ENCODE measurements at regions not wholly inside any gene's neighbourhood (a gene's known extent, or its start where the extent isn't known, plus 50 kb on each side); places are given as distances from the start of the nearest gene placed in this dataset.

- no peak for TF ChIP-seq CTCF (IDR thresholded peaks at IDR 0.05)
- Mint-ChIP-seq H3K9me3 (no peaks in the 10 kb centered on the region), H3K27ac (no peak overlapping the region), H3K4me1 (no peaks in the 10 kb centered on the region), H3K27me3 (no peaks in the 10 kb centered on the region), H3K36me3 (ENCODE audit: low read depth) (no peaks in the 10 kb centered on the region), H3K4me3 (no peak overlapping the region)
- DNase-seq: no peak
- ChIA-PET POLR2A (no interaction called here), CTCF (no interaction called here)
- intact Hi-C loops (cut with micrococcal nuclease): no loop called here
- no peak for ATAC-seq (ENCODE audit: low read depth)
Measured at GRCh38 chr2:185899366-185899765, 160.8 kb downstream of the FSIP2 start.

- intact Hi-C loops (cut with micrococcal nuclease): no loop called here
- Mint-ChIP-seq H3K36me3 (ENCODE audit: low read depth) (no peaks in the 10 kb centered on the region), H3K9me3 (peaks cover 2% of the 10 kb centered on the region), H3K27me3 (no peaks in the 10 kb centered on the region), H3K4me1 (no peaks in the 10 kb centered on the region), H3K4me3 (no peak overlapping the region), H3K27ac (no peak overlapping the region)
- ATAC-seq (ENCODE audit: low read depth) (no peak), DNase-seq (no peak)
- ChIA-PET CTCF (no interaction called here), POLR2A (no interaction called here)
- no peak for TF ChIP-seq CTCF (IDR thresholded peaks at IDR 0.05)
Measured at GRCh38 chr2:185919155-185919554, 180.6 kb downstream of the FSIP2 start.

- ATAC-seq (ENCODE audit: low read depth) (no peak), DNase-seq (no peak)
- TF ChIP-seq CTCF (IDR thresholded peaks at IDR 0.05): no peak
- Mint-ChIP-seq H3K27ac (no peak overlapping the region), H3K4me1 (no peaks in the 10 kb centered on the region), H3K9me3 (peaks cover 2% of the 10 kb centered on the region), H3K27me3 (no peaks in the 10 kb centered on the region), H3K36me3 (ENCODE audit: low read depth) (no peaks in the 10 kb centered on the region), H3K4me3 (no peak overlapping the region)
- intact Hi-C loops (cut with micrococcal nuclease): no loop called here
- POLR2A ChIA-PET: no interaction called here
- CTCF ChIA-PET: no interaction called here
Measured at GRCh38 chr2:185921048-185921756, 182.6 kb downstream of the FSIP2 start.

- no peak overlapping the region for H3K4me3 Mint-ChIP-seq
- DNase-seq: no peak
- H3K27me3 Mint-ChIP-seq: no peaks in the 10 kb centered on the region
- peaks cover 1% of the 10 kb centered on the region for H3K9me3 Mint-ChIP-seq
- ChIA-PET POLR2A (no interaction called here), CTCF (no interaction called here)
- H3K36me3 Mint-ChIP-seq (ENCODE audit: low read depth): no peaks in the 10 kb centered on the region
- no peak overlapping the region for H3K27ac Mint-ChIP-seq
- no peak for TF ChIP-seq CTCF (IDR thresholded peaks at IDR 0.05)
- intact Hi-C loops (cut with micrococcal nuclease): no loop called here
- no peaks in the 10 kb centered on the region for H3K4me1 Mint-ChIP-seq
- no peak for ATAC-seq (ENCODE audit: low read depth)
Measured at GRCh38 chr2:185934232-185934631, 195.6 kb downstream of the FSIP2 start.

GRCh38 chr2:185939858-185940257 is 201.3 kb downstream of the FSIP2 start:
- no peak for TF ChIP-seq CTCF (IDR thresholded peaks at IDR 0.05)
- H3K27ac Mint-ChIP-seq: no peak overlapping the region
- peaks cover 14% of the 10 kb centered on the region for H3K9me3 Mint-ChIP-seq
- ATAC-seq (ENCODE audit: low read depth): no peak
- intact Hi-C loops (cut with micrococcal nuclease): no loop called here
- no peaks in the 10 kb centered on the region for H3K4me1 Mint-ChIP-seq
- ChIA-PET CTCF (no interaction called here), POLR2A (no interaction called here)
- peaks cover 15% of the 10 kb centered on the region for H3K36me3 Mint-ChIP-seq (ENCODE audit: low read depth)
- no peaks in the 10 kb centered on the region for H3K27me3 Mint-ChIP-seq
- no peak for DNase-seq
- no peak overlapping the region for H3K4me3 Mint-ChIP-seq
